ENCODE measurements at regions not wholly inside any gene's neighbourhood (a gene's known extent, or its start where the extent isn't known, plus 50 kb on each side); places are given as distances from the start of the nearest gene placed in this dataset.

- H3K36me3 Mint-ChIP-seq (ENCODE audit: unreplicated experiment) = no peaks in the 10 kb centered on the region
- H3K9me3 Mint-ChIP-seq (ENCODE audit: unreplicated experiment) = no peaks in the 10 kb centered on the region
- peak overlapping the region; percentile 52 for H3K27ac Mint-ChIP-seq (ENCODE audit: unreplicated experiment)
- H3K27me3 Mint-ChIP-seq (ENCODE audit: unreplicated experiment) = no peaks in the 10 kb centered on the region
- peaks cover 21% of the 10 kb centered on the region for H3K4me1 Mint-ChIP-seq (ENCODE audit: unreplicated experiment)
- no peak for TF ChIP-seq CTCF (IDR thresholded peaks at IDR 0.05)
- DNase-seq (ENCODE audit: extremely low spot score, unreplicated experiment) = no peak
- no peak overlapping the region for H3K4me3 Mint-ChIP-seq (ENCODE audit: unreplicated experiment)
These were observed 106.1 kb upstream of the RFLNA start for GRCh38 chr12:124188561-124189405.

GRCh38 chr12:124190312-124191023 is 104.4 kb upstream of the RFLNA start:
- Mint-ChIP-seq H3K36me3 (ENCODE audit: unreplicated experiment) (no peaks in the 10 kb centered on the region), H3K4me1 (ENCODE audit: unreplicated experiment) (peaks cover 21% of the 10 kb centered on the region), H3K27ac (ENCODE audit: unreplicated experiment) (no peak overlapping the region), H3K4me3 (ENCODE audit: unreplicated experiment) (no peak overlapping the region), H3K9me3 (ENCODE audit: unreplicated experiment) (no peaks in the 10 kb centered on the region), H3K27me3 (ENCODE audit: unreplicated experiment) (peaks cover 6% of the 10 kb centered on the region)
- no peak for DNase-seq (ENCODE audit: extremely low spot score, unreplicated experiment)
- no peak for TF ChIP-seq CTCF (IDR thresholded peaks at IDR 0.05)

- TF ChIP-seq CTCF (IDR thresholded peaks at IDR 0.05) = no peak
- peaks cover 21% of the 10 kb centered on the region for H3K4me1 Mint-ChIP-seq (ENCODE audit: unreplicated experiment)
- no peak overlapping the region for H3K27ac Mint-ChIP-seq (ENCODE audit: unreplicated experiment)
- DNase-seq (ENCODE audit: extremely low spot score, unreplicated experiment) = no peak
- H3K27me3 Mint-ChIP-seq (ENCODE audit: unreplicated experiment) = peaks cover 6% of the 10 kb centered on the region
- H3K36me3 Mint-ChIP-seq (ENCODE audit: unreplicated experiment) = no peaks in the 10 kb centered on the region
- no peaks in the 10 kb centered on the region for H3K9me3 Mint-ChIP-seq (ENCODE audit: unreplicated experiment)
- H3K4me3 Mint-ChIP-seq (ENCODE audit: unreplicated experiment) = no peak overlapping the region
These were observed 103.9 kb upstream of the RFLNA start for GRCh38 chr12:124191024-124191359.

- H3K4me3 Mint-ChIP-seq (ENCODE audit: unreplicated experiment) = no peak overlapping the region
- no peaks in the 10 kb centered on the region for H3K36me3 Mint-ChIP-seq (ENCODE audit: unreplicated experiment)
- no peak overlapping the region for H3K27ac Mint-ChIP-seq (ENCODE audit: unreplicated experiment)
- no peaks in the 10 kb centered on the region for H3K9me3 Mint-ChIP-seq (ENCODE audit: unreplicated experiment)
- no peak for DNase-seq (ENCODE audit: extremely low spot score, unreplicated experiment)
- TF ChIP-seq CTCF (IDR thresholded peaks at IDR 0.05) = no peak
- peaks cover 6% of the 10 kb centered on the region for H3K27me3 Mint-ChIP-seq (ENCODE audit: unreplicated experiment)
- H3K4me1 Mint-ChIP-seq (ENCODE audit: unreplicated experiment) = peaks cover 21% of the 10 kb centered on the region
These were observed 102.9 kb upstream of the RFLNA start for GRCh38 chr12:124191966-124192365.

- DNase-seq (ENCODE audit: extremely low spot score, unreplicated experiment) = no peak
- no peak overlapping the region for H3K27ac Mint-ChIP-seq (ENCODE audit: unreplicated experiment)
- TF ChIP-seq CTCF (IDR thresholded peaks at IDR 0.05) = no peak
- H3K36me3 Mint-ChIP-seq (ENCODE audit: unreplicated experiment) = no peaks in the 10 kb centered on the region
- peaks cover 6% of the 10 kb centered on the region for H3K27me3 Mint-ChIP-seq (ENCODE audit: unreplicated experiment)
- no peaks in the 10 kb centered on the region for H3K9me3 Mint-ChIP-seq (ENCODE audit: unreplicated experiment)
- H3K4me1 Mint-ChIP-seq (ENCODE audit: unreplicated experiment) = peaks cover 7% of the 10 kb centered on the region
- no peak overlapping the region for H3K4me3 Mint-ChIP-seq (ENCODE audit: unreplicated experiment)
These were observed 100.5 kb upstream of the RFLNA start for GRCh38 chr12:124194264-124194892.
